ENCODE measurements at regions not wholly inside any gene's neighbourhood (a gene's known extent, or its start where the extent isn't known, plus 50 kb on each side); places are given as distances from the start of the nearest gene placed in this dataset.

DNA sequence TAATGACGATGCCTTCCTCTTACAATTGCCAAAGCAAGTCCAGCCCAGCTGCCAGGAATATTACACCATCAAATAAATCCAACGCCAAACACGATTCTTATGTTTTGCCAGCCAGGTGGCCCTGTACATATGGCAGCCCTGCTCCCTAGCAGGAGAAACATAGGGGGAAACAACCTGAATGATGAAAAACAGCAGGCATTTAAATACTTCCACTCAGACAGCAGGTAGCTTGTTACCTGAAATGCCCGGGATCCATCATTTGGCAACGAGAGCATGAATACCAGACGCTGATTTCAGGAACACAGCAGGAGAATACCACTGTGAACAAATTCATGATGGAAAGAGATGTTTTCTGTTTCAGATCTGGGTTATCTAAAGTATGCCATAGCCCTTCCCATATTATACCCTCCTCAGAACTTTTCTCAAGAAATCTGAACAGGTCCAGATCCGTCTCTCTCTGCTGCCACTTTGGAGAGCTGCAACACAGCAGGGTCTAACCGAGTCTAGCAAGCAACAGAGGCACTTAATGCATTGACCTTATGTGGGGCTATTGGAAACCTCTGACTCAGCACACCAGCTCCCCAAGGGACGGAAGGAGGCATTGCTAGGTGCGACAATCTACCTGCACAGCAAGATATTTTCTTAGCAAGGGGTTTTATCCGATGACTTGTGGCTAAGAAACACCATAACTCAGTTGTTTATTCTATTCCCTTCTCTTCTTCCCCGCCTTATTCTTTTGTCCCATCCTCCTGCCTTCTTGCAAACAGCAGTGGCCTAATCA is 166.3 kb downstream of the BARHL2 start:
- H3K9me3 ChIP-seq (ENCODE audit: control insufficient read depth, low read depth, low read length): no peaks in the 10 kb centered on the region
- Mint-ChIP-seq H3K36me3 (ENCODE audit: insufficient read depth in 1 of 3, low read depth in 3 of 3) (no peaks in the 10 kb centered on the region), H3K4me3 (no peak overlapping the region), H3K9me3 (no peaks in the 10 kb centered on the region; a peak in 2 of 5 replicates), H3K27ac (no peak overlapping the region), H3K4me1 (peaks cover 13 to 15% of the 10 kb centered on the region in 2 experiments), H3K27me3 (ENCODE audit: low read depth) (peaks cover 40% of the 10 kb centered on the region)
- H4K5ac ChIP-seq (ENCODE audit: insufficient read length, low read depth, low read length): no peak overlapping the region
- no peak overlapping the region for H2BK20ac ChIP-seq (ENCODE audit: low read depth, low read length, poor library complexity, severe bottlenecking)
- no peak overlapping the region for H3K23ac ChIP-seq (ENCODE audit: insufficient read length, low read depth, low read length)
- H3K9ac ChIP-seq (ENCODE audit: extremely low read depth, insufficient read length, low read length): no peak overlapping the region
- H2BK12ac ChIP-seq (ENCODE audit: insufficient read length, low read depth, low read length): no peak overlapping the region
- H3K23me2 ChIP-seq (ENCODE audit: insufficient read length, low read depth, low read length, poor library complexity, severe bottlenecking): no peaks in the 10 kb centered on the region
- peak; percentile 66 for DNase-seq
- no peaks in the 10 kb centered on the region for H3K79me2 ChIP-seq (ENCODE audit: insufficient read depth, low read length)
- no peaks in the 10 kb centered on the region for H3K27me3 ChIP-seq (ENCODE audit: insufficient read depth, low read length)
- H2AK5ac ChIP-seq (ENCODE audit: insufficient read length, low read length): no peak overlapping the region
- no peak overlapping the region for H2AFZ ChIP-seq (ENCODE audit: low read length)
- H3K4me1 ChIP-seq (ENCODE audit: insufficient read depth, low read length): no peaks in the 10 kb centered on the region
- no peaks in the 10 kb centered on the region for H4K20me1 ChIP-seq (ENCODE audit: control insufficient read depth, insufficient read depth, insufficient read length)
- no peak overlapping the region for H2BK5ac ChIP-seq (ENCODE audit: insufficient read length, low read length)
- WGBS (ENCODE audit: extremely low coverage, insufficient read length, low lambda C conversion rate): no CpG with 5 or more reads among the region's 12 CpGs
- no peak overlapping the region for H3K56ac ChIP-seq (ENCODE audit: insufficient read length, low read depth, low read length)
- no peak overlapping the region for H2BK15ac ChIP-seq (ENCODE audit: low read depth, low read length)
- no peak overlapping the region for H4K8ac ChIP-seq (replicated peaks; ENCODE audit: insufficient read length, low read depth, low read length)
- no peak overlapping the region for H3K4me2 ChIP-seq (ENCODE audit: insufficient read depth, insufficient read length, low read length)
- no peak overlapping the region for H3K4ac ChIP-seq (ENCODE audit: low read depth, low read length)
- no peaks in the 10 kb centered on the region for H3K79me1 ChIP-seq (ENCODE audit: insufficient read depth, low read depth, low read length, poor library complexity, severe bottlenecking)
- no peak overlapping the region for H2BK120ac ChIP-seq (ENCODE audit: low read depth, low read length, poor library complexity, severe bottlenecking)
- TF ChIP-seq, protein P1, sequence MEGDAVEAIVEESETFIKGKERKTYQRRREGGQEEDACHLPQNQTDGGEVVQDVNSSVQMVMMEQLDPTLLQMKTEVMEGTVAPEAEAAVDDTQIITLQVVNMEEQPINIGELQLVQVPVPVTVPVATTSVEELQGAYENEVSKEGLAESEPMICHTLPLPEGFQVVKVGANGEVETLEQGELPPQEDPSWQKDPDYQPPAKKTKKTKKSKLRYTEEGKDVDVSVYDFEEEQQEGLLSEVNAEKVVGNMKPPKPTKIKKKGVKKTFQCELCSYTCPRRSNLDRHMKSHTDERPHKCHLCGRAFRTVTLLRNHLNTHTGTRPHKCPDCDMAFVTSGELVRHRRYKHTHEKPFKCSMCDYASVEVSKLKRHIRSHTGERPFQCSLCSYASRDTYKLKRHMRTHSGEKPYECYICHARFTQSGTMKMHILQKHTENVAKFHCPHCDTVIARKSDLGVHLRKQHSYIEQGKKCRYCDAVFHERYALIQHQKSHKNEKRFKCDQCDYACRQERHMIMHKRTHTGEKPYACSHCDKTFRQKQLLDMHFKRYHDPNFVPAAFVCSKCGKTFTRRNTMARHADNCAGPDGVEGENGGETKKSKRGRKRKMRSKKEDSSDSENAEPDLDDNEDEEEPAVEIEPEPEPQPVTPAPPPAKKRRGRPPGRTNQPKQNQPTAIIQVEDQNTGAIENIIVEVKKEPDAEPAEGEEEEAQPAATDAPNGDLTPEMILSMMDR (conservative IDR thresholded peaks at IDR 0.05): peak; percentile 69
- H3K14ac ChIP-seq (ENCODE audit: insufficient read depth, low read length): no peak overlapping the region
- no peak overlapping the region for H4K91ac ChIP-seq (ENCODE audit: insufficient read length, low read depth, low read length)
- no peak overlapping the region for H3K18ac ChIP-seq (ENCODE audit: insufficient read length, low read depth, low read length)
- H3T11ph ChIP-seq (ENCODE audit: low read length): no peak overlapping the region
- H3K27ac ChIP-seq (ENCODE audit: insufficient read length, low read depth, low read length): no peak overlapping the region
